Heart right ventricle (tissue), 16 donors: ENCODE measurements at regions not wholly inside any gene's neighbourhood (a gene's known extent, or its start where the extent isn't known, plus 50 kb on each side); places are given as distances from the start of the nearest gene placed in this dataset.
"Not testable (repeated sequence)": the region's sequence is repeated elsewhere in the genome, so short reads cannot be mapped to it uniquely, and the experiment has no call there.

Source experiments
- ATAC-seq, 8 donors: fragments of 200-7000 bp; cut with Tn5 transposase; one replicate each; pipeline ENCODE4 v1.9.1; 2020; ENCODE audit warnings: mild to moderate bottlenecking in 8 of 8, moderate library complexity in 8 of 8, moderate number of reproducible peaks in 1 of 8
- DNase-seq, 2 donors: peaks; one replicate each; pipeline ENCODE4 v3.0.0-alpha.2; 2020
- H3K27ac ChIP-seq, 10 donors: fragments of 200-600 bp; sonication (generic) in 2 of 10; one replicate each; pipeline versions ENCODE4 v1.5.0 to v1.8.0; 2020 to 2022; ENCODE audit warnings: mild to moderate bottlenecking in 3 of 10
- H3K27me3 ChIP-seq, 7 donors: fragments of 200-600 bp; one replicate each; pipeline ENCODE4 v1.8.0; 2021 to 2022; ENCODE audit warnings: mild to moderate bottlenecking in 2 of 7
- H3K36me3 ChIP-seq, 9 donors: fragments of 200-600 bp; sonication (generic) in 1 of 9; one replicate each; pipeline versions ENCODE4 v1.5.0 to v1.8.0; 2020 to 2022; ENCODE audit warnings: mild to moderate bottlenecking in 2 of 9
- H3K4me1 ChIP-seq, 9 donors: fragments of 200-600 bp; sonication (generic) in 1 of 9; one replicate each; pipeline versions ENCODE4 v1.5.0 to v1.8.0; 2020 to 2022; ENCODE audit warnings: mild to moderate bottlenecking in 4 of 9
- H3K4me3 ChIP-seq, 10 donors: fragments of 200-600 bp; sonication (generic) in 2 of 10; one replicate each; pipeline versions ENCODE4 v1.5.0 to v1.8.0; 2020 to 2022; ENCODE audit warnings: mild to moderate bottlenecking in 7 of 10, moderate library complexity in 2 of 10
- H3K9me3 ChIP-seq, 11 donors: fragments of 200-600 bp in 10 of 11; sonication (generic) in 2 of 11; one replicate each; pipeline versions ENCODE4 v1.5.0 to v1.8.0; 2013 to 2022; ENCODE audit warnings: mild to moderate bottlenecking in 2 of 11, control low read depth in 1 of 11, moderate library complexity in 1 of 11
- WGBS, 2 donors: extraction: QIAGEN DNeasy Blood & Tissue Kit; methylation state at CpG; one replicate each; pipeline ENCODE4 v1.1.7; 2013; ENCODE audit warnings: inconsistent platforms in 1 of 2; 5-methylcytosine and 5-hydroxymethylcytosine counted together
- intact Hi-C, 10 donors: fragments of 100-400 bp; cut with DNase I; formaldehyde crosslinking; loops; one replicate each; pipeline versions ENCODE4 v1.11.1 to v1.14.2; 2022
- TF ChIP-seq, protein P1 (sequence below), 9 donors: fragments of 200-600 bp; sonication (generic) in 2 of 9; IDR thresholded peaks; one replicate each; pipeline versions ENCODE4 v1.5.0 to v1.8.0; 2021 to 2022; ENCODE audit warnings: antibody characterized with exemption in 9 of 9, mild to moderate bottlenecking in 5 of 9, moderate library complexity in 1 of 9
- donor health status: Arrhythmogenic right ventricular cardiomyopathy.
- donor health status: ischemic (EF 13 %, LVEDD 7.1; RV severe dilation, severe dysfunction).
- donor health status: healthy with polysubstance abuse.
- donor health status: DM: no; HTN: yes; CAD: no.
- donor health status: DM: no; HTN: no; CAD: no.
- donor health status: ischemic (EF 25% LVEDD 6.9; RV normal size, moderate dysfunction).
- donor health status: ischemic (EF 25% LVEDD 5.7; RV mildly dilated, moderate dysfunction).
- donor health status: healthy.
- donor health status: DM: yes; HTN: yes; CAD: no.
- donor health status: Ischemic cardiomyopathy.
- donor health status: ischemic (EF 35%, LVEDD 5.7; RV mildly dilated, moderate dysfunction).
- donor health status: nonischemic (EF 11% LVEDD 7.7; RV severe dilation, severe dysfunction).
- donor health status: DM: yes; HTN: yes; CAD: no.
- donor health status: PGD.
- donor health status: ischemic (EF 29% LVEDD 5.4; RV normal size, mild dysfunction).
- donor health status: nonischemic (EF 23%, LVEDD 6.1; RV moderate dilation, normal function).

- no peaks in the 10 kb centered on the region for H3K27me3 ChIP-seq
- no peaks in the 10 kb centered on the region for H3K36me3 ChIP-seq
- WGBS, 2 donors = 41% methylated on average over 2 of the region's 2 CpGs
- no peak overlapping the region for H3K4me3 ChIP-seq
- intact Hi-C loops = loop anchor here in 4 of 10 donors (5.0 to 10.0 kb wide), 3 partner anchors 1228 to 1365 kb away; partner anchors contain the start of gene ZEB2 (in 2 of the 4)
- DNase-seq (no peak), ATAC-seq (no peak)
- TF ChIP-seq, protein P1, sequence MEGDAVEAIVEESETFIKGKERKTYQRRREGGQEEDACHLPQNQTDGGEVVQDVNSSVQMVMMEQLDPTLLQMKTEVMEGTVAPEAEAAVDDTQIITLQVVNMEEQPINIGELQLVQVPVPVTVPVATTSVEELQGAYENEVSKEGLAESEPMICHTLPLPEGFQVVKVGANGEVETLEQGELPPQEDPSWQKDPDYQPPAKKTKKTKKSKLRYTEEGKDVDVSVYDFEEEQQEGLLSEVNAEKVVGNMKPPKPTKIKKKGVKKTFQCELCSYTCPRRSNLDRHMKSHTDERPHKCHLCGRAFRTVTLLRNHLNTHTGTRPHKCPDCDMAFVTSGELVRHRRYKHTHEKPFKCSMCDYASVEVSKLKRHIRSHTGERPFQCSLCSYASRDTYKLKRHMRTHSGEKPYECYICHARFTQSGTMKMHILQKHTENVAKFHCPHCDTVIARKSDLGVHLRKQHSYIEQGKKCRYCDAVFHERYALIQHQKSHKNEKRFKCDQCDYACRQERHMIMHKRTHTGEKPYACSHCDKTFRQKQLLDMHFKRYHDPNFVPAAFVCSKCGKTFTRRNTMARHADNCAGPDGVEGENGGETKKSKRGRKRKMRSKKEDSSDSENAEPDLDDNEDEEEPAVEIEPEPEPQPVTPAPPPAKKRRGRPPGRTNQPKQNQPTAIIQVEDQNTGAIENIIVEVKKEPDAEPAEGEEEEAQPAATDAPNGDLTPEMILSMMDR (IDR thresholded peaks at IDR 0.05) = no peak
- H3K4me1 ChIP-seq = peaks cover 0 to 46% (median 20%) of the 10 kb centered on the region in 9 donors
- peak overlapping the region in 1 of 10 donors; percentile 81 for H3K27ac ChIP-seq
- H3K9me3 ChIP-seq = peaks cover 0 to 2% (median 0%) of the 10 kb centered on the region in 11 donors
Measured at GRCh38 chr2:145750144-145750543, 1230.2 kb upstream of the ZEB2 start.

DNA sequence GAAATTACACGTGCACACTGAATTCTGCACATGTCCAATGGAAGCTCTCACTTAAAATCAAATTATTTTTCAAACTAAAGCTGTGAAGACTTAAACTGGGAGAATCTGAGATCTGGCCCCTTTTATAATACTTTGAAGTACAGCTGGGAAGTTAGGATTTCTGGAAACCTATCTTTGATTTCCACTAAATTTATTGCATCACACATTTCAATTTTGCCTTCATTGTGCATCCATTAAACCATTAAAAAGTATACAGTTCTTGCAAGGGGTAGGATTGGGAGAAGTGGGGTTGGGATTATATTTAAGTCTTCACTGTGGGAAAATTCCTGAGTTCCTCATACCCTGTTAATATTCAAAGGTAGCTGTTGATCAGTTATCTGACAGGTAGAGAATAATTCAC lies 1229.6 kb upstream of the ZEB2 start:
- ATAC-seq (no peak), DNase-seq (no peak)
- 82 to 85% methylated on average over 1 of the region's 1 CpG for WGBS, 2 donors
- intact Hi-C loops = no loop called here
- no peak overlapping the region for H3K4me3 ChIP-seq
- H3K27me3 ChIP-seq = no peaks in the 10 kb centered on the region
- TF ChIP-seq, protein P1 (IDR thresholded peaks at IDR 0.05) = no peak
- H3K36me3 ChIP-seq = no peaks in the 10 kb centered on the region
- peak overlapping the region in 1 of 10 donors; percentile 81 for H3K27ac ChIP-seq
- H3K9me3 ChIP-seq = peaks cover 0 to 2% (median 0%) of the 10 kb centered on the region in 11 donors
- peaks cover 0 to 52% (median 20%) of the 10 kb centered on the region in 9 donors for H3K4me1 ChIP-seq

DNA sequence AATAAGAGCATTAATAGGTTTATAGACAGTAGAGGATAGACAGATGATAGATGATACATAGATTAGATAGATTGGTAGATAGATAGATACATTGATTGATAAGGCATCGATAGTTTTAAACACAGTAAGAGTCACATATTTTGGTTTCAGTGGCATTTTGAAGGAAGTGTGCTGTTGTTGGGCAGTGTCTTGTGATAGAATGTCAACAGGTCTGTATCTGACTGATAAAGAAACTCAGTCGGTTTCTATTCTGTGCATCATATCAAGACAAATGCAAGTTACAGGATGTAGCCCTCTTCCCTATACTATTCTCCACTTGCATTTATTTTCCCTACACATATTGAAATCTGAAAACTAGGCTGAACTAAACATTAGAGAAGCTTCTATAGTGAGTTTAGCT lies 1229.0 kb upstream of the ZEB2 start:
- TF ChIP-seq, protein P1 (IDR thresholded peaks at IDR 0.05) = no peak
- Histone ChIP-seq H3K27me3 (no peaks in the 10 kb centered on the region), H3K36me3 (no peaks in the 10 kb centered on the region), H3K27ac (no peak overlapping the region), H3K9me3 (peaks cover 0 to 2% (median 0%) of the 10 kb centered on the region in 11 donors), H3K4me1 (peaks cover 0 to 57% (median 20%) of the 10 kb centered on the region in 9 donors), H3K4me3 (no peak overlapping the region)
- ATAC-seq (no peak), DNase-seq (no peak)
- 15 to 16% methylated on average over 2 of the region's 2 CpGs for WGBS, 2 donors
- intact Hi-C loops = no loop called here

DNA sequence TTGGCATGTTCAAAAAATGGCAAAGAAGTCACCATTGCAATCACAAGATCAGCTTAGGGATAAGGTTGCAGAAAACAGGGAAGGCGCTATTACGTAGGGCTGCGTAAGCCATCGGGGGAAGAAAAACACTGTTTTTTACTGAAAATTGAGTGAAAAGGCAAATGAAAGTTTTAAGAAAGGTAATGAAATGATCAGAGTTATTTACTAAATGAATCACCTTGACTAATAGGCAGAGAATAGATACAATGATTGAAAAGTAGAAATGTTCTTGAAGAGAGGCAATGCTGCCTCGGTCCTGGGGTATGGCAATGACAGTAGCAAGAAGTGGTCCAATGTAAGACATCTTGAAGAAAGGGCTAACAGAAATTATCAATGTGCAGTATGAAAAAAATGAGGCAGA lies 1227.8 kb upstream of the ZEB2 start:
- Histone ChIP-seq H3K36me3 (no peaks in the 10 kb centered on the region), H3K27ac (no peak overlapping the region), H3K27me3 (no peaks in the 10 kb centered on the region), H3K4me1 (peaks cover 0 to 56% (median 14%) of the 10 kb centered on the region in 9 donors), H3K4me3 (no peak overlapping the region), H3K9me3 (peaks cover 0 to 2% (median 0%) of the 10 kb centered on the region in 11 donors)
- intact Hi-C loops = no loop called here
- DNase-seq (no peak), ATAC-seq (no peak)
- TF ChIP-seq, protein P1 (IDR thresholded peaks at IDR 0.05) = no peak
- WGBS, 2 donors = 97 to 99% methylated on average over 5 of the region's 5 CpGs

DNA sequence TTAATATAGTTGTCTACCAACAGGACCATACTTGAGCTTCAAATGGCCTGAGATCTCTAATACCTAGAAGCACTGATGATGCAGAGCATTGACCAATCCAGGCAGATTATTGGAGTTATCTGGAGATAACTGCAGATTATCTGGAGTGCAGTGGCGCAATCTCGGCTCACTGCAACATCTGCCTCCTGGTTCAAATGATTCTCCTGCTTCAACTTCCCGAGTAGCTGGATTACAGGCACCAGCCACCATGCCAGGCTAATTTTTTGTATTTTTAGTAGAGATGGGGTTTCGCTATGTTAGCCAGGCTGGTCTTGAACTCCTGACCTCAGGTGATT lies 1225.4 kb upstream of the ZEB2 start:
- peak overlapping the region in 1 of 10 donors; percentile 22 for H3K27ac ChIP-seq
- intact Hi-C loops, DNase-seq, H3K27me3 ChIP-seq, H3K4me3 ChIP-seq, H3K9me3 ChIP-seq, H3K36me3 ChIP-seq, ATAC-seq: not testable (repeated sequence)
- 84 to 93% methylated on average over 4 of the region's 4 CpGs for WGBS, 2 donors
- peaks cover 0 to 37% (median 0%) of the 10 kb centered on the region in 9 donors for H3K4me1 ChIP-seq
